ENCODE measurements at regions not wholly inside any gene's neighbourhood (a gene's known extent, or its start where the extent isn't known, plus 50 kb on each side); places are given as distances from the start of the nearest gene placed in this dataset.

GRCh38 chr22:27004434-27004833, 347.0 kb downstream of the MIAT start:
- TF ChIP-seq, protein P1, sequence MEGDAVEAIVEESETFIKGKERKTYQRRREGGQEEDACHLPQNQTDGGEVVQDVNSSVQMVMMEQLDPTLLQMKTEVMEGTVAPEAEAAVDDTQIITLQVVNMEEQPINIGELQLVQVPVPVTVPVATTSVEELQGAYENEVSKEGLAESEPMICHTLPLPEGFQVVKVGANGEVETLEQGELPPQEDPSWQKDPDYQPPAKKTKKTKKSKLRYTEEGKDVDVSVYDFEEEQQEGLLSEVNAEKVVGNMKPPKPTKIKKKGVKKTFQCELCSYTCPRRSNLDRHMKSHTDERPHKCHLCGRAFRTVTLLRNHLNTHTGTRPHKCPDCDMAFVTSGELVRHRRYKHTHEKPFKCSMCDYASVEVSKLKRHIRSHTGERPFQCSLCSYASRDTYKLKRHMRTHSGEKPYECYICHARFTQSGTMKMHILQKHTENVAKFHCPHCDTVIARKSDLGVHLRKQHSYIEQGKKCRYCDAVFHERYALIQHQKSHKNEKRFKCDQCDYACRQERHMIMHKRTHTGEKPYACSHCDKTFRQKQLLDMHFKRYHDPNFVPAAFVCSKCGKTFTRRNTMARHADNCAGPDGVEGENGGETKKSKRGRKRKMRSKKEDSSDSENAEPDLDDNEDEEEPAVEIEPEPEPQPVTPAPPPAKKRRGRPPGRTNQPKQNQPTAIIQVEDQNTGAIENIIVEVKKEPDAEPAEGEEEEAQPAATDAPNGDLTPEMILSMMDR (IDR thresholded peaks at IDR 0.05; ENCODE audit: unreplicated experiment) = no peak
- H3K4me3 Mint-ChIP-seq = no peak overlapping the region
- H3K27ac Mint-ChIP-seq = no peak overlapping the region

GRCh38 chr22:27008454-27008853, 351.1 kb downstream of the MIAT start:
- H3K4me3 Mint-ChIP-seq = no peak overlapping the region
- H3K36me3 Mint-ChIP-seq = no peaks in the 10 kb centered on the region
- peaks cover 5% of the 10 kb centered on the region for H3K4me1 Mint-ChIP-seq
- TF ChIP-seq, protein P1 (IDR thresholded peaks at IDR 0.05; ENCODE audit: unreplicated experiment) = no peak
- DNase-seq (ENCODE audit: low spot score in 2 of 2, unreplicated experiment in 2 of 2) = no peak
- no peak overlapping the region for H3K27ac Mint-ChIP-seq
- H3K27me3 Mint-ChIP-seq (ENCODE audit: low read depth) = peaks cover 18% of the 10 kb centered on the region
- no peaks in the 10 kb centered on the region for H3K9me3 Mint-ChIP-seq

More at GRCh38 chr22:27004434-27004833, 347.0 kb downstream of the MIAT start:
- peaks cover 26% of the 10 kb centered on the region for H3K4me1 Mint-ChIP-seq
- no peaks in the 10 kb centered on the region for H3K9me3 Mint-ChIP-seq
- peaks cover 18% of the 10 kb centered on the region for H3K27me3 Mint-ChIP-seq (ENCODE audit: low read depth)
- DNase-seq (ENCODE audit: low spot score in 2 of 2, unreplicated experiment in 2 of 2) = no peak
- H3K36me3 Mint-ChIP-seq = no peaks in the 10 kb centered on the region

DNA sequence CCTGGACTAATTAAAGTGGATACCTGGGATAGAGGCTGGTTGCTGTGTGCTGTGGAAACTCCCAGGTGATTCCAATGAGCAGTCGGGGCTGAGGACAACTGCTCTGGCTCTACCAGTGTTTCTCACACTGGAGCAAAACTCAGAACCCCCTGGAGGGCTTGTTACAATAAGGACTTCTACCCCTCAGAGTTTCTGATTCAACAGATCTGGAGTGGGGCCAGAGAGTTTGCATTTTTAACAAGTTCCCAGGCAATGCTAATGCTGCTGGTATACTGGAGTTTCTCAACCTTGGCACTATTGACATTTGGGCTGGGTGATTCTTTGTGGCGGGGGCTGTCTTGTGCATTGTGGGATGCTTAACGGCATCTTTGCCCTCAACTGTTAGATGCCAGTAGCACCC, 353.7 kb downstream of the MIAT start:
- Mint-ChIP-seq H3K27ac (no peak overlapping the region), H3K4me1 (no peaks in the 10 kb centered on the region), H3K9me3 (no peaks in the 10 kb centered on the region), H3K27me3 (ENCODE audit: low read depth) (peaks cover 14% of the 10 kb centered on the region), H3K36me3 (no peaks in the 10 kb centered on the region), H3K4me3 (no peak overlapping the region)
- DNase-seq (ENCODE audit: low spot score in 2 of 2, unreplicated experiment in 2 of 2) = no peak
- TF ChIP-seq, protein P1 (IDR thresholded peaks at IDR 0.05; ENCODE audit: unreplicated experiment) = no peak

- TF ChIP-seq, protein P1 (IDR thresholded peaks at IDR 0.05; ENCODE audit: unreplicated experiment) = no peak
- no peak overlapping the region for H3K4me3 Mint-ChIP-seq
- H3K27me3 Mint-ChIP-seq (ENCODE audit: low read depth) = peaks cover 14% of the 10 kb centered on the region
Measured at GRCh38 chr22:27011717-27012116, 354.3 kb downstream of the MIAT start.

GRCh38 chr22:27019827-27020226, 362.4 kb downstream of the MIAT start:
- H3K36me3 Mint-ChIP-seq = no peaks in the 10 kb centered on the region
- TF ChIP-seq, protein P1 (IDR thresholded peaks at IDR 0.05; ENCODE audit: unreplicated experiment) = no peak
- no peak overlapping the region for H3K4me3 Mint-ChIP-seq
- no peak overlapping the region for H3K27ac Mint-ChIP-seq
- H3K9me3 Mint-ChIP-seq = no peaks in the 10 kb centered on the region
- peaks cover 40% of the 10 kb centered on the region for H3K27me3 Mint-ChIP-seq (ENCODE audit: low read depth)
- no peak for DNase-seq (ENCODE audit: low spot score in 2 of 2, unreplicated experiment in 2 of 2)
- peaks cover 2% of the 10 kb centered on the region for H3K4me1 Mint-ChIP-seq

More at GRCh38 chr22:27011717-27012116, 354.3 kb downstream of the MIAT start:
- Mint-ChIP-seq H3K36me3 (no peaks in the 10 kb centered on the region), H3K9me3 (no peaks in the 10 kb centered on the region), H3K4me1 (no peaks in the 10 kb centered on the region), H3K27ac (no peak overlapping the region)
- no peak for DNase-seq (ENCODE audit: low spot score in 2 of 2, unreplicated experiment in 2 of 2)
